Right forelimb (tissue), 1 donor: ENCODE measurements at regions not wholly inside any gene's neighbourhood (a gene's known extent, or its start where the extent isn't known, plus 50 kb on each side); places are given as distances from the start of the nearest gene placed in this dataset.

Experiments used
- DNase-seq: peaks from one replicate; pipeline ENCODE4 v3.0.0-alpha.2; 2018

- DNase-seq, result peak; percentile 46
Observed at GRCh38 chr4:128524311-128524710, 236.7 kb upstream of the PGRMC2 start.

GRCh38 chr4:128521648-128522111, 234.1 kb upstream of the PGRMC2 start:
- no peak for DNase-seq

GRCh38 chr4:128521156-128521555, 233.5 kb upstream of the PGRMC2 start:
- DNase-seq, result no peak

- peak; percentile 64 for DNase-seq
Observed at GRCh38 chr4:128519163-128519830, 231.7 kb upstream of the PGRMC2 start.

- no peak for DNase-seq
Observed at GRCh38 chr4:128517739-128518510, 230.3 kb upstream of the PGRMC2 start.

- DNase-seq, result no peak
Observed at GRCh38 chr4:128517096-128517738, 229.6 kb upstream of the PGRMC2 start.

GRCh38 chr4:128516301-128516969, 228.8 kb upstream of the PGRMC2 start:
- DNase-seq, result peak; percentile 57

GRCh38 chr4:128513664-128514484, 226.3 kb upstream of the PGRMC2 start:
- DNase-seq, result no peak

- no peak for DNase-seq
Observed at GRCh38 chr4:128512767-128513322, 225.2 kb upstream of the PGRMC2 start.

- no peak for DNase-seq
Observed at GRCh38 chr4:128512161-128512560, 224.5 kb upstream of the PGRMC2 start.

- no peak for DNase-seq
Observed at GRCh38 chr4:128510850-128511249, 223.2 kb upstream of the PGRMC2 start.

- no peak for DNase-seq
Observed at GRCh38 chr4:128502818-128503527, 215.4 kb upstream of the PGRMC2 start.

- DNase-seq, result no peak
Observed at GRCh38 chr4:128501239-128501638, 213.6 kb upstream of the PGRMC2 start.

GRCh38 chr4:128488055-128488705, 200.6 kb upstream of the PGRMC2 start:
- DNase-seq, result no peak

GRCh38 chr4:128484896-128485295, 197.3 kb upstream of the PGRMC2 start:
- DNase-seq, result no peak

GRCh38 chr4:128483816-128484215, 196.2 kb upstream of the PGRMC2 start:
- peak; percentile 52 for DNase-seq

- DNase-seq, result no peak
Observed at GRCh38 chr4:128483041-128483440, 195.4 kb upstream of the PGRMC2 start.

- no peak for DNase-seq
Observed at GRCh38 chr4:128481752-128482480, 194.3 kb upstream of the PGRMC2 start.

- DNase-seq, result no peak
Observed at GRCh38 chr4:128480945-128481344, 193.3 kb upstream of the PGRMC2 start.

GRCh38 chr4:128477540-128477939, 189.9 kb upstream of the PGRMC2 start:
- no peak for DNase-seq
